ENCODE measurements at regions not wholly inside any gene's neighbourhood (a gene's known extent, or its start where the extent isn't known, plus 50 kb on each side); places are given as distances from the start of the nearest gene placed in this dataset.

- no peak for TF ChIP-seq CTCF (IDR thresholded peaks at IDR 0.05)
- no peak for TF ChIP-seq POLR2A (IDR thresholded peaks at IDR 0.05)
Measured at GRCh38 chr6:126919947-126920346, 198.5 kb upstream of the RSPO3 start.

All from body of pancreas (tissue), 4 donors.